ENCODE measurements at regions not wholly inside any gene's neighbourhood (a gene's known extent, or its start where the extent isn't known, plus 50 kb on each side); places are given as distances from the start of the nearest gene placed in this dataset.

DNA sequence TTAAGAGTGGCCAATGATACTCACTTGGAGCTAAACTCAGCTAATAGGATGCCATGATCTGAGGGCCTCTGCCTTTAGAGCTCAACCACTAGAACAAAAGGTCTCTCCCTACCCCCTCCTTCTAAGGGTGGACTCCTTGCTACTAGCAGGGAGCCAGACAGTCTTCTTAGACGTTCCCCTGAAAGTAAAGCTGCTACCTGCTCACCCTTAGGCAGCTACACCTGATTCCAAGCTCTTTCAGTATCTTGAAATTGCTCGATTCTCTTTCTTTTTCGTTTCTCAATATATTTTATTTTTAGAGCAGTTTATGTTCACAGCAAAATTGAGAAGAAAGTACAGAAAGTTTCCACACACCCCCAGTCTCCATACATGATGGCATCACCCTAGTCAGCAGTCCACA lies 112.6 kb upstream of the KCNJ15 start:
- H3K27ac ChIP-seq (ENCODE audit: insufficient read depth, low read length): no peak overlapping the region
- H3K79me1 ChIP-seq (ENCODE audit: low read depth in 1 of 2, low read length in 2 of 2): no peaks in the 10 kb centered on the region
- no peak overlapping the region for H3K9ac ChIP-seq (ENCODE audit: low read depth, low read length)
- ChIA-PET POLR2A (ENCODE audit: unreplicated experiment) (no interaction called here), CTCF (no interaction called here)
- in situ Hi-C loops (cut with MboI; ENCODE audit: low sequenced_read_pairs): no loop called here
- H2AFZ ChIP-seq (replicated peaks; ENCODE audit: low read length, poor library complexity): no peak overlapping the region
- H3K9me3 ChIP-seq (ENCODE audit: control insufficient read depth, insufficient read depth, low read length): no peaks in the 10 kb centered on the region
- no peak overlapping the region for H2BK15ac ChIP-seq (ENCODE audit: low read depth, low read length)
- no peak for TF ChIP-seq POLR2A (IDR thresholded peaks at IDR 0.05; ENCODE audit: low read depth, low read length)
- TF ChIP-seq, protein P1, sequence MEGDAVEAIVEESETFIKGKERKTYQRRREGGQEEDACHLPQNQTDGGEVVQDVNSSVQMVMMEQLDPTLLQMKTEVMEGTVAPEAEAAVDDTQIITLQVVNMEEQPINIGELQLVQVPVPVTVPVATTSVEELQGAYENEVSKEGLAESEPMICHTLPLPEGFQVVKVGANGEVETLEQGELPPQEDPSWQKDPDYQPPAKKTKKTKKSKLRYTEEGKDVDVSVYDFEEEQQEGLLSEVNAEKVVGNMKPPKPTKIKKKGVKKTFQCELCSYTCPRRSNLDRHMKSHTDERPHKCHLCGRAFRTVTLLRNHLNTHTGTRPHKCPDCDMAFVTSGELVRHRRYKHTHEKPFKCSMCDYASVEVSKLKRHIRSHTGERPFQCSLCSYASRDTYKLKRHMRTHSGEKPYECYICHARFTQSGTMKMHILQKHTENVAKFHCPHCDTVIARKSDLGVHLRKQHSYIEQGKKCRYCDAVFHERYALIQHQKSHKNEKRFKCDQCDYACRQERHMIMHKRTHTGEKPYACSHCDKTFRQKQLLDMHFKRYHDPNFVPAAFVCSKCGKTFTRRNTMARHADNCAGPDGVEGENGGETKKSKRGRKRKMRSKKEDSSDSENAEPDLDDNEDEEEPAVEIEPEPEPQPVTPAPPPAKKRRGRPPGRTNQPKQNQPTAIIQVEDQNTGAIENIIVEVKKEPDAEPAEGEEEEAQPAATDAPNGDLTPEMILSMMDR (conservative IDR thresholded peaks at IDR 0.05; ENCODE audit: low read depth, low read length): no peak
- no peak for TF ChIP-seq CEBPB (IDR thresholded peaks at IDR 0.05; ENCODE audit: low read depth, low read length)
- no peak for TF ChIP-seq RFX5 (IDR thresholded peaks at IDR 0.05; ENCODE audit: low read depth, low read length)
- TF ChIP-seq CHD1 (IDR thresholded peaks at IDR 0.05; ENCODE audit: low read depth, low read length): no peak
- TF ChIP-seq FOS (IDR thresholded peaks at IDR 0.05; ENCODE audit: low read depth, low read length): no peak
- TF ChIP-seq RCOR1 (IDR thresholded peaks at IDR 0.05; ENCODE audit: insufficient replicate concordance, low read length): no peak
- TF ChIP-seq, protein P2, sequence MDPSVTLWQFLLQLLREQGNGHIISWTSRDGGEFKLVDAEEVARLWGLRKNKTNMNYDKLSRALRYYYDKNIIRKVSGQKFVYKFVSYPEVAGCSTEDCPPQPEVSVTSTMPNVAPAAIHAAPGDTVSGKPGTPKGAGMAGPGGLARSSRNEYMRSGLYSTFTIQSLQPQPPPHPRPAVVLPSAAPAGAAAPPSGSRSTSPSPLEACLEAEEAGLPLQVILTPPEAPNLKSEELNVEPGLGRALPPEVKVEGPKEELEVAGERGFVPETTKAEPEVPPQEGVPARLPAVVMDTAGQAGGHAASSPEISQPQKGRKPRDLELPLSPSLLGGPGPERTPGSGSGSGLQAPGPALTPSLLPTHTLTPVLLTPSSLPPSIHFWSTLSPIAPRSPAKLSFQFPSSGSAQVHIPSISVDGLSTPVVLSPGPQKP (IDR thresholded peaks at IDR 0.05; ENCODE audit: borderline replicate concordance, low read depth, low read length): no peak
- no peak for TF ChIP-seq MAZ (IDR thresholded peaks at IDR 0.05; ENCODE audit: borderline replicate concordance, low read depth, low read length)
- TF ChIP-seq RAD21 (IDR thresholded peaks at IDR 0.05; ENCODE audit: low read length): no peak
- no peak for TF ChIP-seq MXI1 (IDR thresholded peaks at IDR 0.05; ENCODE audit: borderline replicate concordance, low read depth, low read length)
- no peak for TF ChIP-seq MAFK (IDR thresholded peaks at IDR 0.05; ENCODE audit: low read depth, low read length)
- TF ChIP-seq SMC3 (IDR thresholded peaks at IDR 0.05; ENCODE audit: low read depth, low read length): no peak
- TF ChIP-seq, protein P3, sequence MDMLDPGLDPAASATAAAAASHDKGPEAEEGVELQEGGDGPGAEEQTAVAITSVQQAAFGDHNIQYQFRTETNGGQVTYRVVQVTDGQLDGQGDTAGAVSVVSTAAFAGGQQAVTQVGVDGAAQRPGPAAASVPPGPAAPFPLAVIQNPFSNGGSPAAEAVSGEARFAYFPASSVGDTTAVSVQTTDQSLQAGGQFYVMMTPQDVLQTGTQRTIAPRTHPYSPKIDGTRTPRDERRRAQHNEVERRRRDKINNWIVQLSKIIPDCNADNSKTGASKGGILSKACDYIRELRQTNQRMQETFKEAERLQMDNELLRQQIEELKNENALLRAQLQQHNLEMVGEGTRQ (IDR thresholded peaks at IDR 0.05; ENCODE audit: low read depth, low read length): no peak
- TF ChIP-seq NFE2L2 (IDR thresholded peaks at IDR 0.05; ENCODE audit: low read depth, low read length): no peak
- no peak for TF ChIP-seq BHLHE40 (IDR thresholded peaks at IDR 0.05; ENCODE audit: low read depth, low read length)
- no peak overlapping the region for H3K23ac ChIP-seq (ENCODE audit: low read depth, low read length)
- dilution Hi-C loops (cut with HindIII; ENCODE audit: low sequenced_read_pairs, unreplicated experiment): no loop called here
- peaks cover 6% of the 10 kb centered on the region for H3K27me3 ChIP-seq (ENCODE audit: control insufficient read depth, insufficient read depth, low read length)
- H3K18ac ChIP-seq (ENCODE audit: low read depth, low read length): no peak overlapping the region
- no peak overlapping the region for H2BK120ac ChIP-seq (ENCODE audit: low read depth, low read length)
- no TSS peak for BruUV-seq (replicated peaks)
- H3K4ac ChIP-seq (ENCODE audit: low read depth, low read length): no peak overlapping the region
- H4K91ac ChIP-seq (ENCODE audit: insufficient read depth, low read depth, low read length): no peak overlapping the region
- H3K4me1 ChIP-seq (ENCODE audit: control insufficient read depth, insufficient read depth, low read length): peaks cover 5% of the 10 kb centered on the region
- no CpG with 5 or more reads among the region's 3 CpGs for WGBS, 2 experiments (ENCODE audit: extremely low coverage in 2 of 2, insufficient read length in 1 of 2)
- intact Hi-C loops (cut with micrococcal nuclease): no loop called here
- H4K8ac ChIP-seq (ENCODE audit: low read depth in 2 of 2, low read length in 2 of 2): no peak overlapping the region
- no peak for ATAC-seq (ENCODE audit: low read depth)
- H3K14ac ChIP-seq (replicated peaks; ENCODE audit: low read depth, low read length): no peak overlapping the region
- no peaks in the 10 kb centered on the region for H4K20me1 ChIP-seq (ENCODE audit: insufficient read depth, low read length)
- H3K9me1 ChIP-seq (ENCODE audit: insufficient read depth, low read length): no peaks in the 10 kb centered on the region
- H3K56ac ChIP-seq (ENCODE audit: extremely low read depth, insufficient read depth, low read length): no peak overlapping the region
- no peak overlapping the region for H2BK20ac ChIP-seq (ENCODE audit: low read depth, low read length)
- no peak overlapping the region for H2AK9ac ChIP-seq (replicated peaks; ENCODE audit: low read depth, low read length, poor library complexity)
- no peak overlapping the region for H4K5ac ChIP-seq (ENCODE audit: low read depth, low read length)
- DNase-seq: no peak
- H3K36me3 ChIP-seq (ENCODE audit: control insufficient read depth, insufficient read depth, low read length): no peaks in the 10 kb centered on the region
- H3K4me3 ChIP-seq (ENCODE audit: insufficient read depth, low read depth, low read length): no peak overlapping the region
- H2AK5ac ChIP-seq (ENCODE audit: low read depth, low read length): no peak overlapping the region
- no peak overlapping the region for H3K4me2 ChIP-seq (ENCODE audit: low read depth, low read length)
- no peak overlapping the region for H2BK5ac ChIP-seq (ENCODE audit: low read depth, low read length, poor library complexity, severe bottlenecking)

Measured in IMR-90 (cell line).